Neural progenitor cell (in vitro differentiated cells): ENCODE measurements at regions not wholly inside any gene's neighbourhood (a gene's known extent, or its start where the extent isn't known, plus 50 kb on each side); places are given as distances from the start of the nearest gene placed in this dataset.

ENCODE experiments used
- DNase-seq: peaks from one replicate; pipeline ENCODE4 v3.0.0-alpha.2; 2016; ENCODE audit warnings: low spot score
- H2AFZ ChIP-seq: fragments of 200-600 bp; sonication (generic); replicated peaks from 2 replicates; pipeline ENCODE4 v1.6.1; 2016; ENCODE audit warnings: antibody characterized with exemption
- H3F3A ChIP-seq: fragments of 200-600 bp; sonication (generic); 2 replicates; pipeline ENCODE4 v1.6.1; 2016; ENCODE audit warnings: antibody characterized with exemption, low read depth
- H3K27ac ChIP-seq: fragments of 200-600 bp; sonication (generic); 2 replicates; pipeline ENCODE4 v1.5.1; 2016; ENCODE audit warnings: mild to moderate bottlenecking
- H3K27me3 ChIP-seq: fragments of 200-600 bp; sonication (generic); 2 replicates; pipeline ENCODE4 v1.6.1; 2016; ENCODE audit warnings: mild to moderate bottlenecking, moderate library complexity
- H3K36me3 ChIP-seq: fragments of 200-600 bp; sonication (generic); 2 replicates; pipeline ENCODE4 v1.5.1; 2016
- H3K4me1 ChIP-seq: fragments of 200-600 bp; sonication (generic); 2 replicates; pipeline ENCODE4 v1.6.1; 2016; ENCODE audit warnings: mixed run types
- H3K4me2 ChIP-seq: fragments of 200-600 bp; sonication (generic); 2 replicates; pipeline ENCODE4 v1.6.1; 2016
- H3K4me3 ChIP-seq: fragments of 200-600 bp; sonication (generic); 2 replicates; pipeline ENCODE4 v1.5.1; 2016
- H3K79me2 ChIP-seq: fragments of 200-600 bp; sonication (generic); 2 replicates; pipeline ENCODE4 v1.6.1; 2016; ENCODE audit warnings: low read depth
- H3K9ac ChIP-seq: fragments of 200-600 bp; sonication (generic); 2 replicates; pipeline ENCODE4 v1.6.1; 2016
- H3K9me3 ChIP-seq: fragments of 200-600 bp; sonication (generic); 2 replicates; pipeline ENCODE4 v1.5.1; 2016; ENCODE audit warnings: low read depth
- H4K20me1 ChIP-seq: fragments of 200-600 bp; sonication (generic); 2 replicates; pipeline ENCODE4 v1.6.1; 2016; ENCODE audit warnings: low read depth
- H3K27ac Mint-ChIP-seq: 3 replicates; pipeline ENCODE4 v1.8.0; 2021; ENCODE audit warnings: mixed read lengths
- H3K27me3 Mint-ChIP-seq: 2 replicates; pipeline ENCODE4 v1.8.0; 2022; ENCODE audit warnings: low read depth, mild to moderate bottlenecking, inconsistent platforms, moderate library complexity, mixed read lengths; ENCODE audit not compliant: insufficient read depth
- H3K36me3 Mint-ChIP-seq: 3 replicates; pipeline ENCODE4 v1.8.0; 2021; ENCODE audit warnings: mixed read lengths
- H3K4me1 Mint-ChIP-seq: 3 replicates; pipeline ENCODE4 v1.8.0; 2021; ENCODE audit warnings: mixed read lengths
- H3K4me3 Mint-ChIP-seq: 3 replicates; pipeline ENCODE4 v1.8.0; 2021; ENCODE audit warnings: mild to moderate bottlenecking, moderate library complexity, mixed read lengths
- H3K9me3 Mint-ChIP-seq: 3 replicates; pipeline ENCODE4 v1.8.0; 2020; ENCODE audit warnings: mixed read lengths
- EZH2 ChIP-seq: fragments of 200-600 bp; sonication (generic); IDR thresholded peaks from 2 replicates; pipeline ENCODE4 v1.6.1; 2017; ENCODE audit warnings: antibody characterized with exemption, mild to moderate bottlenecking, moderate library complexity
- EZH2phosphoT487 ChIP-seq: fragments of 200-600 bp; sonication (generic); IDR thresholded peaks from 2 replicates; pipeline ENCODE4 v1.6.1; 2017; ENCODE audit warnings: antibody characterized with exemption
- TF ChIP-seq, protein P1 (sequence below): fragments of 200-600 bp; sonication (generic); IDR thresholded peaks from 2 replicates; pipeline ENCODE4 v1.5.1; 2017; ENCODE audit warnings: antibody characterized with exemption, mild to moderate bottlenecking

DNA sequence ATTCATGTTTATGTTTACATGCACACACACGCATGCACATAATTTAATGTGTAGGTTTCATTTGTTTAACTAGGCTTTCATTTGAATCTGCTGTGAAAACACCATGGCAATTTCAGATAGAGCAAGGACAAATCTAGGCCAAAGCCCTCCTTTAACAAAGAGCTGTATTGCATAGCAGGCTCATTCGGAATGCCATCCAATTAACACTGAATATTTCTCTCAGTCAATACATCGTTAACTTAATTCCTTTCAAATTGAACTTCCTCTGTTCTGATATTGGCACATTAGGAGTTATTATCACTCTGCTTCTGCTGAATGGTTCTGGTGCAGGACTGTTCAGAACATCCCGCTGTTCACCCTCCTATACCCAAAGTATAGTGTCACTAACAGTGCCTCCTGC lies 435.1 kb upstream of the CDH20 start:
- no peaks in the 10 kb centered on the region for H3K36me3 Mint-ChIP-seq
- TF ChIP-seq EZH2phosphoT487 = no peak
- TF ChIP-seq, protein P1, sequence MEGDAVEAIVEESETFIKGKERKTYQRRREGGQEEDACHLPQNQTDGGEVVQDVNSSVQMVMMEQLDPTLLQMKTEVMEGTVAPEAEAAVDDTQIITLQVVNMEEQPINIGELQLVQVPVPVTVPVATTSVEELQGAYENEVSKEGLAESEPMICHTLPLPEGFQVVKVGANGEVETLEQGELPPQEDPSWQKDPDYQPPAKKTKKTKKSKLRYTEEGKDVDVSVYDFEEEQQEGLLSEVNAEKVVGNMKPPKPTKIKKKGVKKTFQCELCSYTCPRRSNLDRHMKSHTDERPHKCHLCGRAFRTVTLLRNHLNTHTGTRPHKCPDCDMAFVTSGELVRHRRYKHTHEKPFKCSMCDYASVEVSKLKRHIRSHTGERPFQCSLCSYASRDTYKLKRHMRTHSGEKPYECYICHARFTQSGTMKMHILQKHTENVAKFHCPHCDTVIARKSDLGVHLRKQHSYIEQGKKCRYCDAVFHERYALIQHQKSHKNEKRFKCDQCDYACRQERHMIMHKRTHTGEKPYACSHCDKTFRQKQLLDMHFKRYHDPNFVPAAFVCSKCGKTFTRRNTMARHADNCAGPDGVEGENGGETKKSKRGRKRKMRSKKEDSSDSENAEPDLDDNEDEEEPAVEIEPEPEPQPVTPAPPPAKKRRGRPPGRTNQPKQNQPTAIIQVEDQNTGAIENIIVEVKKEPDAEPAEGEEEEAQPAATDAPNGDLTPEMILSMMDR = no peak
- TF ChIP-seq EZH2 = no peak
- H3K9me3 Mint-ChIP-seq = no peaks in the 10 kb centered on the region
- no peaks in the 10 kb centered on the region for H3K9me3 ChIP-seq
- H3K79me2 ChIP-seq = no peaks in the 10 kb centered on the region
- no peaks in the 10 kb centered on the region for H4K20me1 ChIP-seq
- no peaks in the 10 kb centered on the region for H3K27me3 ChIP-seq
- H3K27ac ChIP-seq = no peak overlapping the region
- no peaks in the 10 kb centered on the region for H3K4me1 Mint-ChIP-seq
- no peak overlapping the region for H3K27ac Mint-ChIP-seq
- no peak overlapping the region for H3K4me3 ChIP-seq
- H2AFZ ChIP-seq = no peak overlapping the region
- H3K27me3 Mint-ChIP-seq = no peaks in the 10 kb centered on the region
- no peaks in the 10 kb centered on the region for H3F3A ChIP-seq
- no peak overlapping the region for H3K4me2 ChIP-seq
- H3K4me1 ChIP-seq = no peaks in the 10 kb centered on the region
- no peak overlapping the region for H3K9ac ChIP-seq
- no peak for DNase-seq
- no peak overlapping the region for H3K4me3 Mint-ChIP-seq
- no peaks in the 10 kb centered on the region for H3K36me3 ChIP-seq

DNA sequence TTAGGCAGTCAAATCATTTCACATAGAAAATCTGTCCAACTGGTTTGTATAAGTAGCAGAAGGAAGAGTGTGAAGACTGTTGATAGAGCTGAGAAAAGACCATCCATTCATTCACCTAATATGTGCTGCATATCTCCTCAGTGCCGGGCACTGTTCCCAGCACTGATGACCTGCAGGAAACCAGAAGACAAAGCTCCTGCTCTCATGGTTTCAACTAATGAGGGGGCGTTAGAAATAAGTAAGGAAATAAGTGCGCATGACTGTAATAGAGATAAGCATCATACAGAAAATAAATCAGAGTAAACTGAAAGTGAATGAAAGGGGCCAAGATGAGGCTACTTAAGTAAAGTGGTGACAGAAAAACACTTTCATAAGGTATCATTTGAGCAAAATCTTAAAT lies 427.5 kb upstream of the CDH20 start:
- H4K20me1 ChIP-seq = no peaks in the 10 kb centered on the region
- H3K9ac ChIP-seq = no peak overlapping the region
- no peaks in the 10 kb centered on the region for H3K27me3 ChIP-seq
- H3K4me3 ChIP-seq = no peak overlapping the region
- TF ChIP-seq, protein P1 = no peak
- Mint-ChIP-seq H3K9me3 (no peaks in the 10 kb centered on the region), H3K27me3 (no peaks in the 10 kb centered on the region), H3K36me3 (no peaks in the 10 kb centered on the region), H3K27ac (no peak overlapping the region), H3K4me1 (peaks cover 2% of the 10 kb centered on the region), H3K4me3 (no peak overlapping the region)
- no peaks in the 10 kb centered on the region for H3K36me3 ChIP-seq
- H3F3A ChIP-seq = no peaks in the 10 kb centered on the region
- no peak overlapping the region for H3K4me2 ChIP-seq
- H3K27ac ChIP-seq = no peak overlapping the region
- H3K4me1 ChIP-seq = no peaks in the 10 kb centered on the region
- no peak for DNase-seq
- H3K79me2 ChIP-seq = no peaks in the 10 kb centered on the region
- H3K9me3 ChIP-seq = no peaks in the 10 kb centered on the region
- no peak overlapping the region for H2AFZ ChIP-seq

DNA sequence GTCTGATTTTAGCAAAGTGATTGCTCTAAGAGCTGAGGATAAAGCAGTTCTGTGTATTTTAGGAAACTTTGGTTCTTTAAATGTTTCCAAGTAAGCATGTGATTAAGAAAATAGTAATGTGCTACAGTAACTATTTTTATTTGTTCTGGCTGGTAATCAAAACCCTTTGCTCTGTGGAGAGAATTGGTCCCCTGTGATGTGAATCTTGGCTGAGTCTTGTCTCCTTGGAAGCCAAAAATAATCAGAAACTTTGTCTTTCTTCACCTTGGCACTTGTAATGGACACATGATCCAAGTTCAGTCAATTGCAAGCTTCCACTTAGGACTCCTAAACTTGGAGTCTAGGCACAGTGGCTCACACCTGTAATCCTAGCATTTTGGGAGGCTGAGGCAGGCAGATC lies 422.7 kb upstream of the CDH20 start:
- no peak overlapping the region for H3K4me3 ChIP-seq
- H4K20me1 ChIP-seq = no peaks in the 10 kb centered on the region
- H3F3A ChIP-seq = no peaks in the 10 kb centered on the region
- no peaks in the 10 kb centered on the region for H3K9me3 ChIP-seq
- Mint-ChIP-seq H3K36me3 (no peaks in the 10 kb centered on the region), H3K27ac (no peak overlapping the region), H3K4me1 (no peaks in the 10 kb centered on the region), H3K27me3 (no peaks in the 10 kb centered on the region), H3K4me3 (no peak overlapping the region), H3K9me3 (no peaks in the 10 kb centered on the region)
- H3K27ac ChIP-seq = no peak overlapping the region
- DNase-seq = no peak
- TF ChIP-seq, protein P1 = no peak
- no peak for TF ChIP-seq EZH2phosphoT487
- no peak for TF ChIP-seq EZH2
- H3K27me3 ChIP-seq = no peaks in the 10 kb centered on the region
- H2AFZ ChIP-seq = no peak overlapping the region
- H3K9ac ChIP-seq = no peak overlapping the region
- no peaks in the 10 kb centered on the region for H3K36me3 ChIP-seq
- no peaks in the 10 kb centered on the region for H3K79me2 ChIP-seq
- no peak overlapping the region for H3K4me2 ChIP-seq
- no peaks in the 10 kb centered on the region for H3K4me1 ChIP-seq

DNA sequence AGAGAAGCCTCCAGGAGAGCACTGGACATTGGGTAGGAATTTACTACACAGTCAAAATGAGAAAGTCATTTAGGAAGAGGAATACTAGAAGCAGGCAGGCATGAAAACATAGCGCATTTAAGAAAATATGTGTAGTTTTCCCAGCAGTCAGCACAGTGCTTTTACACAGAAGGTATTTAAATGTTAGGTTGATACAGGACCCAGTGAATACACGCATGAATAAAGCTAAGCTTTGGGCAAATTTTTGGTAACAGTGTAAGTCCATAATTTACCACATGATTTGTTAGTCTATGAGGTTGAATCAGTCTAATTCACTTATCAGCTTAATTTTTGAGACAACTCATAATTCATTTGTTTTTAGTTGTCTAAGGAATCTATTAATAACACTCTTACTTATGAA lies 421.7 kb upstream of the CDH20 start:
- H3K4me1 Mint-ChIP-seq = no peaks in the 10 kb centered on the region
- H2AFZ ChIP-seq = no peak overlapping the region
- H3K9me3 Mint-ChIP-seq = no peaks in the 10 kb centered on the region
- H3K27ac Mint-ChIP-seq = no peak overlapping the region
- no peaks in the 10 kb centered on the region for H3K36me3 Mint-ChIP-seq
- no peak overlapping the region for H3K4me2 ChIP-seq
- no peak overlapping the region for H3K27ac ChIP-seq
- H3K27me3 ChIP-seq = no peaks in the 10 kb centered on the region
- H4K20me1 ChIP-seq = no peaks in the 10 kb centered on the region
- TF ChIP-seq EZH2 = no peak
- no peak for TF ChIP-seq EZH2phosphoT487
- TF ChIP-seq, protein P1 = no peak
- no peak for DNase-seq
- H3K4me1 ChIP-seq = no peaks in the 10 kb centered on the region
- no peaks in the 10 kb centered on the region for H3K27me3 Mint-ChIP-seq
- H3K79me2 ChIP-seq = no peaks in the 10 kb centered on the region
- no peak overlapping the region for H3K4me3 ChIP-seq
- H3K9ac ChIP-seq = no peak overlapping the region
- no peak overlapping the region for H3K4me3 Mint-ChIP-seq
- H3K9me3 ChIP-seq = no peaks in the 10 kb centered on the region
- H3K36me3 ChIP-seq = no peaks in the 10 kb centered on the region
- H3F3A ChIP-seq = no peaks in the 10 kb centered on the region
